ENCODE measurements at regions not wholly inside any gene's neighbourhood (a gene's known extent, or its start where the extent isn't known, plus 50 kb on each side); places are given as distances from the start of the nearest gene placed in this dataset.

DNA sequence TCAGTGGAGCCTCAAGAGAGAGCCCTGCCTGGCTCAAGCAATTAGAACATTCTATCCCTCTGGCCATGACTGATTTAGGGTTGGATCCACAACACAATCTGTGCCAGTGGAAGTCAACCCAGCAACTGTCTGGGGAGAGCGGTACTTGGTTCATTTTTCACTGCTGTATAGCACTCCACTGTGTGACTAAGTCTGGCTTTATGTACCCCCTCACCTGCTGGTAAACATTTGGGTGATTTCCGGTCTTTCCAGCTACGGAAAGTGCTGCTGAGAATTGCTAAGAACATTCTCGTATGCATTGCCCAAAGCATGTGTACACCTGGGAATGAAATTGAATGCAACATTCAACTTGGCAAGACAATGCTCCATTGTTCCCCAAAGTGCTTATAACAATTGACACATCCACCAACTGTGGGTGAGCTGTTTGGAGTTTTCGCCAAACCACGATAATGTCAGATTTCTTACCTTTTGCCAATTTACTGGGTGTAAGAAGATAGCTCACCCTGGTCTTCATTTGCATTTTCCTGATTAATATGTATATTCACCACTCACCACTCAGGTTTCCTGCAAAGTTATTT is 63.5 kb upstream of the MED9 start:
- H3K4me1 ChIP-seq, result no peaks in the 10 kb centered on the region
- no peak overlapping the region for H3K4me3 ChIP-seq
- DNase-seq, result no peak
- H3K9me3 ChIP-seq, result no peaks in the 10 kb centered on the region
- intact Hi-C loops (cut with DNase I; ENCODE audit: low total_unique reads), result no loop called here
- H3K36me3 ChIP-seq, result no peaks in the 10 kb centered on the region
- no peak for TF ChIP-seq POLR2A (IDR thresholded peaks at IDR 0.05)
- no peak for TF ChIP-seq CTCF (IDR thresholded peaks at IDR 0.05)
- H3K27ac ChIP-seq, result no peak overlapping the region
- H3K27me3 ChIP-seq, result no peaks in the 10 kb centered on the region

DNA sequence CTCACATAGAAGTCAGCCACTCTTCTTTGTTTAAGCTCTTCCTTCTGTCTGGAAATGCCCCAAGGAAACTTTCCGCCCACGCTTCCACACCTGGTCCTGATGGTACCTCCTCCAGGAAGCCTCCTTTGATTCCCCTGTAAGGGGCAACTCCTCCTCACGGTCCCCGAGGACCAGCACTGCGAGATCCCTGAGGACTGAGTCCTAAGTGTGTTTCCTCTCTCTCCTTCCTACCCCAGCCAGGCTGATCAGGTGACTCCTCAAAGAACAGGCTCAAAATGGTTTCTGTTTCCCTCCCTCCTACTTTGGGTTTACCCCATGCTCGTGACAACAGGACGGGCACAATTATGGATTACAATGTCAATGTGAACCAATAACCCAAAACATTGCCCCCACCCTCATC is 63.0 kb upstream of the MED9 start:
- no peak overlapping the region for H3K27ac ChIP-seq
- H3K4me3 ChIP-seq, result no peak overlapping the region
- no peak for DNase-seq
- no peaks in the 10 kb centered on the region for H3K36me3 ChIP-seq
- H3K27me3 ChIP-seq, result no peaks in the 10 kb centered on the region
- no peaks in the 10 kb centered on the region for H3K4me1 ChIP-seq
- intact Hi-C loops (cut with DNase I; ENCODE audit: low total_unique reads), result no loop called here
- TF ChIP-seq POLR2A (IDR thresholded peaks at IDR 0.05) (no peak), CTCF (IDR thresholded peaks at IDR 0.05) (no peak)
- H3K9me3 ChIP-seq, result no peaks in the 10 kb centered on the region

- no peak for DNase-seq
- intact Hi-C loops (cut with DNase I; ENCODE audit: low total_unique reads), result no loop called here
Measured at GRCh38 chr17:17414341-17414805, 62.4 kb upstream of the MED9 start.

DNA sequence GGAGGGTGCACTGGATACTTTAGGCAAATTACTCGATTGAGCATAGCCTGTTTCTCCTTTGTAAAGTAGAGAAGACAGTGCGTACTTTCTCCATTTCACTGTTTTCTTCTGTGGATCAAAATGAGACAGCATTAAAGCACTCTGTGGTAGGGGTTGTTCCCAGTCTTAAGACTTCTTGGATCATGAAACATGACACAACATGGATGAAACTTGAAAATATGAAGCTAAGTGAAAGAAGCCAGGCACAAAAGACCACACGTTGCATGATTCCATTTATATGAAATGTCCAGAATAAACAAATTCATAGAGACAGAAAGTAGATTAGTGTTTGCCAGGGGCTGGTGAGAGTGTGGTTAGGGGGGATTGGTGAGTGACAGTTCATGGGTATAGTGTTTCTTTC is 61.8 kb upstream of the MED9 start:
- Histone ChIP-seq H3K9me3 (no peaks in the 10 kb centered on the region), H3K4me3 (no peak overlapping the region), H3K27me3 (no peaks in the 10 kb centered on the region), H3K4me1 (no peaks in the 10 kb centered on the region), H3K27ac (no peak overlapping the region), H3K36me3 (no peaks in the 10 kb centered on the region)
- intact Hi-C loops (cut with DNase I; ENCODE audit: low total_unique reads), result no loop called here
- DNase-seq, result no peak
- TF ChIP-seq CTCF (IDR thresholded peaks at IDR 0.05) (no peak), POLR2A (IDR thresholded peaks at IDR 0.05) (no peak)

More at GRCh38 chr17:17414341-17414805, 62.4 kb upstream of the MED9 start:
- TF ChIP-seq POLR2A (IDR thresholded peaks at IDR 0.05) (no peak), CTCF (IDR thresholded peaks at IDR 0.05) (no peak)
- Histone ChIP-seq H3K36me3 (no peaks in the 10 kb centered on the region), H3K27ac (peak overlapping the region in 1 of 2 donors; percentile 18), H3K4me1 (no peaks in the 10 kb centered on the region), H3K27me3 (no peaks in the 10 kb centered on the region), H3K9me3 (no peaks in the 10 kb centered on the region), H3K4me3 (no peak overlapping the region)

- no peak for DNase-seq
- Histone ChIP-seq H3K36me3 (no peaks in the 10 kb centered on the region), H3K4me3 (no peak overlapping the region), H3K4me1 (no peaks in the 10 kb centered on the region), H3K27ac (no peak overlapping the region), H3K9me3 (no peaks in the 10 kb centered on the region), H3K27me3 (no peaks in the 10 kb centered on the region)
- intact Hi-C loops (cut with DNase I; ENCODE audit: low total_unique reads), result no loop called here
- TF ChIP-seq CTCF (IDR thresholded peaks at IDR 0.05) (no peak), POLR2A (IDR thresholded peaks at IDR 0.05) (no peak)
Measured at GRCh38 chr17:17416007-17416399, 60.8 kb upstream of the MED9 start.
